ENCODE measurements at regions not wholly inside any gene's neighbourhood (a gene's known extent, or its start where the extent isn't known, plus 50 kb on each side); places are given as distances from the start of the nearest gene placed in this dataset.

DNA sequence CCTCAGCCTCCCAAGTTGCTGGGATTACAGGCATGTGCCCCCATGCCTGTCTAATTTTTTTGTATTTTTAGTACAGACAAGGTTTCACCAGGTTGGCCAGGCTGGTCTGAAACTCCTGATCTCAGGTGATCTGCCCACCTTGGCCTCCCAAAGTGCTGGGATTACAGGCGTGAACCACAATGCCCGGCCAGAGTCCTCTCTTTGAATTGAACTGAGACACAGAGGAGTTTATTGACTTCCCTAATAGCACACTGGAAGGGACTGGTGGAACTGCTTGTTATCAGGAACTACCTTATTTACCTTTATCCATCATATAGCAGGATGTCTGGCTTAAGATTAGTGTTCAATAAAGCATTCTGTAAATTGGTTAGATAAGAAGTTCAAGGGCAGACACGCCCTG, 613.8 kb downstream of the EFNB2 start:
- TF ChIP-seq, protein P1, sequence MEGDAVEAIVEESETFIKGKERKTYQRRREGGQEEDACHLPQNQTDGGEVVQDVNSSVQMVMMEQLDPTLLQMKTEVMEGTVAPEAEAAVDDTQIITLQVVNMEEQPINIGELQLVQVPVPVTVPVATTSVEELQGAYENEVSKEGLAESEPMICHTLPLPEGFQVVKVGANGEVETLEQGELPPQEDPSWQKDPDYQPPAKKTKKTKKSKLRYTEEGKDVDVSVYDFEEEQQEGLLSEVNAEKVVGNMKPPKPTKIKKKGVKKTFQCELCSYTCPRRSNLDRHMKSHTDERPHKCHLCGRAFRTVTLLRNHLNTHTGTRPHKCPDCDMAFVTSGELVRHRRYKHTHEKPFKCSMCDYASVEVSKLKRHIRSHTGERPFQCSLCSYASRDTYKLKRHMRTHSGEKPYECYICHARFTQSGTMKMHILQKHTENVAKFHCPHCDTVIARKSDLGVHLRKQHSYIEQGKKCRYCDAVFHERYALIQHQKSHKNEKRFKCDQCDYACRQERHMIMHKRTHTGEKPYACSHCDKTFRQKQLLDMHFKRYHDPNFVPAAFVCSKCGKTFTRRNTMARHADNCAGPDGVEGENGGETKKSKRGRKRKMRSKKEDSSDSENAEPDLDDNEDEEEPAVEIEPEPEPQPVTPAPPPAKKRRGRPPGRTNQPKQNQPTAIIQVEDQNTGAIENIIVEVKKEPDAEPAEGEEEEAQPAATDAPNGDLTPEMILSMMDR (conservative IDR thresholded peaks at IDR 0.05; ENCODE audit: low read depth, low read length) = no peak
- TF ChIP-seq EZH2 (IDR thresholded peaks at IDR 0.05; ENCODE audit: low read length, unreplicated experiment) = no peak
